Panc1 (cell line): ENCODE measurements at regions not wholly inside any gene's neighbourhood (a gene's known extent, or its start where the extent isn't known, plus 50 kb on each side); places are given as distances from the start of the nearest gene placed in this dataset.

ENCODE experiments used
- POLR2AphosphoS5 ChIP-seq: IDR thresholded peaks from 2 replicates; pipeline ENCODE4 v1.6.1; 2012; ENCODE audit warnings: mild to moderate bottlenecking, low read depth, low read length, moderate library complexity
- SIN3A ChIP-seq: IDR thresholded peaks from 2 replicates; pipeline ENCODE4 v1.6.1; 2012; ENCODE audit warnings: low read depth, mild to moderate bottlenecking, low read length, moderate library complexity, borderline replicate concordance; ENCODE audit not compliant: insufficient read depth
- TCF7L2 ChIP-seq: IDR thresholded peaks from 2 replicates; pipeline ENCODE4 v1.6.1; 2011; ENCODE audit warnings: mild to moderate bottlenecking, low read depth, low read length, inconsistent platforms
- TF ChIP-seq, protein P1 (sequence below): fragments of 450-650 bp; IDR thresholded peaks from 2 replicates; pipeline ENCODE4 v1.5.1; 2017; ENCODE audit warnings: mild to moderate bottlenecking
- TF ChIP-seq, protein P2 (sequence below), 2 experiments: IDR thresholded peaks; 2 replicates each; pipeline ENCODE4 v1.6.1; 2011 to 2012; ENCODE audit warnings: low read depth in 2 of 2, control low read depth in 1 of 2, low read length in 1 of 2, mild to moderate bottlenecking in 1 of 2, moderate library complexity in 1 of 2; ENCODE audit not compliant: insufficient read depth in 1 of 2

DNA sequence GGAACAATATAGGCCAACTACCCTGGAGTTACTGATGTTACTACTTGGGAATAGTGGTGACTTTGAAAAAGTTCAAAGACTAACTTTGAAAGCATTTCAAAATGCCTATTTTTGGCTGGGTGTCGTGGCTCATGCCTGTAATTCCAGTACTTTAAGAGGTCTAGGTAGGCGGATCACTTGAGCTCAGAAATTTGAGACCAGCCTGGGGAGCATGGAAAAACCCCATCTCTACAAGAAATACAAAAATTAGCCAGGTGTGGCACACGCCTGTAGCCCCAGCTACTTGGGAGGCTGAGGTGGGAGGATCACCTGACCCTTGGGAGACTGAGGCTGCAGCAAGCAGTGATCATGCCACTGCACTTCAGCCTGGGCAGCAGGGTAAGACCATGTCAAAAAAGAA lies 105.3 kb downstream of the ARRDC3 start:
- TF ChIP-seq, protein P1, sequence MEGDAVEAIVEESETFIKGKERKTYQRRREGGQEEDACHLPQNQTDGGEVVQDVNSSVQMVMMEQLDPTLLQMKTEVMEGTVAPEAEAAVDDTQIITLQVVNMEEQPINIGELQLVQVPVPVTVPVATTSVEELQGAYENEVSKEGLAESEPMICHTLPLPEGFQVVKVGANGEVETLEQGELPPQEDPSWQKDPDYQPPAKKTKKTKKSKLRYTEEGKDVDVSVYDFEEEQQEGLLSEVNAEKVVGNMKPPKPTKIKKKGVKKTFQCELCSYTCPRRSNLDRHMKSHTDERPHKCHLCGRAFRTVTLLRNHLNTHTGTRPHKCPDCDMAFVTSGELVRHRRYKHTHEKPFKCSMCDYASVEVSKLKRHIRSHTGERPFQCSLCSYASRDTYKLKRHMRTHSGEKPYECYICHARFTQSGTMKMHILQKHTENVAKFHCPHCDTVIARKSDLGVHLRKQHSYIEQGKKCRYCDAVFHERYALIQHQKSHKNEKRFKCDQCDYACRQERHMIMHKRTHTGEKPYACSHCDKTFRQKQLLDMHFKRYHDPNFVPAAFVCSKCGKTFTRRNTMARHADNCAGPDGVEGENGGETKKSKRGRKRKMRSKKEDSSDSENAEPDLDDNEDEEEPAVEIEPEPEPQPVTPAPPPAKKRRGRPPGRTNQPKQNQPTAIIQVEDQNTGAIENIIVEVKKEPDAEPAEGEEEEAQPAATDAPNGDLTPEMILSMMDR = no peak
- TF ChIP-seq, protein P2, sequence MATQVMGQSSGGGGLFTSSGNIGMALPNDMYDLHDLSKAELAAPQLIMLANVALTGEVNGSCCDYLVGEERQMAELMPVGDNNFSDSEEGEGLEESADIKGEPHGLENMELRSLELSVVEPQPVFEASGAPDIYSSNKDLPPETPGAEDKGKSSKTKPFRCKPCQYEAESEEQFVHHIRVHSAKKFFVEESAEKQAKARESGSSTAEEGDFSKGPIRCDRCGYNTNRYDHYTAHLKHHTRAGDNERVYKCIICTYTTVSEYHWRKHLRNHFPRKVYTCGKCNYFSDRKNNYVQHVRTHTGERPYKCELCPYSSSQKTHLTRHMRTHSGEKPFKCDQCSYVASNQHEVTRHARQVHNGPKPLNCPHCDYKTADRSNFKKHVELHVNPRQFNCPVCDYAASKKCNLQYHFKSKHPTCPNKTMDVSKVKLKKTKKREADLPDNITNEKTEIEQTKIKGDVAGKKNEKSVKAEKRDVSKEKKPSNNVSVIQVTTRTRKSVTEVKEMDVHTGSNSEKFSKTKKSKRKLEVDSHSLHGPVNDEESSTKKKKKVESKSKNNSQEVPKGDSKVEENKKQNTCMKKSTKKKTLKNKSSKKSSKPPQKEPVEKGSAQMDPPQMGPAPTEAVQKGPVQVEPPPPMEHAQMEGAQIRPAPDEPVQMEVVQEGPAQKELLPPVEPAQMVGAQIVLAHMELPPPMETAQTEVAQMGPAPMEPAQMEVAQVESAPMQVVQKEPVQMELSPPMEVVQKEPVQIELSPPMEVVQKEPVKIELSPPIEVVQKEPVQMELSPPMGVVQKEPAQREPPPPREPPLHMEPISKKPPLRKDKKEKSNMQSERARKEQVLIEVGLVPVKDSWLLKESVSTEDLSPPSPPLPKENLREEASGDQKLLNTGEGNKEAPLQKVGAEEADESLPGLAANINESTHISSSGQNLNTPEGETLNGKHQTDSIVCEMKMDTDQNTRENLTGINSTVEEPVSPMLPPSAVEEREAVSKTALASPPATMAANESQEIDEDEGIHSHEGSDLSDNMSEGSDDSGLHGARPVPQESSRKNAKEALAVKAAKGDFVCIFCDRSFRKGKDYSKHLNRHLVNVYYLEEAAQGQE (IDR thresholded peaks at IDR 0.05; ENCODE audit: insufficient read depth in 1 of 2, low read depth in 2 of 2, low read length in 1 of 2) = no peak
- TF ChIP-seq TCF7L2 = no peak
- no peak for TF ChIP-seq POLR2AphosphoS5
- no peak for TF ChIP-seq SIN3A
